Neural progenitor cell (in vitro differentiated cells): ENCODE measurements at regions not wholly inside any gene's neighbourhood (a gene's known extent, or its start where the extent isn't known, plus 50 kb on each side); places are given as distances from the start of the nearest gene placed in this dataset.
"Not testable (repeated sequence)": the region's sequence is repeated elsewhere in the genome, so short reads cannot be mapped to it uniquely, and the experiment has no call there.

Source experiments
- DNase-seq: peaks from one replicate; pipeline ENCODE4 v3.0.0-alpha.2; 2016; ENCODE audit warnings: low spot score
- H2AFZ ChIP-seq: fragments of 200-600 bp; sonication (generic); replicated peaks from 2 replicates; pipeline ENCODE4 v1.6.1; 2016; ENCODE audit warnings: antibody characterized with exemption
- H3F3A ChIP-seq: fragments of 200-600 bp; sonication (generic); 2 replicates; pipeline ENCODE4 v1.6.1; 2016; ENCODE audit warnings: antibody characterized with exemption, low read depth
- H3K27ac ChIP-seq: fragments of 200-600 bp; sonication (generic); 2 replicates; pipeline ENCODE4 v1.5.1; 2016; ENCODE audit warnings: mild to moderate bottlenecking
- H3K27me3 ChIP-seq: fragments of 200-600 bp; sonication (generic); 2 replicates; pipeline ENCODE4 v1.6.1; 2016; ENCODE audit warnings: mild to moderate bottlenecking, moderate library complexity
- H3K36me3 ChIP-seq: fragments of 200-600 bp; sonication (generic); 2 replicates; pipeline ENCODE4 v1.5.1; 2016
- H3K4me1 ChIP-seq: fragments of 200-600 bp; sonication (generic); 2 replicates; pipeline ENCODE4 v1.6.1; 2016; ENCODE audit warnings: mixed run types
- H3K4me2 ChIP-seq: fragments of 200-600 bp; sonication (generic); 2 replicates; pipeline ENCODE4 v1.6.1; 2016
- H3K4me3 ChIP-seq: fragments of 200-600 bp; sonication (generic); 2 replicates; pipeline ENCODE4 v1.5.1; 2016
- H3K79me2 ChIP-seq: fragments of 200-600 bp; sonication (generic); 2 replicates; pipeline ENCODE4 v1.6.1; 2016; ENCODE audit warnings: low read depth
- H3K9ac ChIP-seq: fragments of 200-600 bp; sonication (generic); 2 replicates; pipeline ENCODE4 v1.6.1; 2016
- H3K9me3 ChIP-seq: fragments of 200-600 bp; sonication (generic); 2 replicates; pipeline ENCODE4 v1.5.1; 2016; ENCODE audit warnings: low read depth
- H4K20me1 ChIP-seq: fragments of 200-600 bp; sonication (generic); 2 replicates; pipeline ENCODE4 v1.6.1; 2016; ENCODE audit warnings: low read depth
- H3K27ac Mint-ChIP-seq: 3 replicates; pipeline ENCODE4 v1.8.0; 2021; ENCODE audit warnings: mixed read lengths
- H3K27me3 Mint-ChIP-seq: 2 replicates; pipeline ENCODE4 v1.8.0; 2022; ENCODE audit warnings: low read depth, mild to moderate bottlenecking, inconsistent platforms, moderate library complexity, mixed read lengths; ENCODE audit not compliant: insufficient read depth
- H3K36me3 Mint-ChIP-seq: 3 replicates; pipeline ENCODE4 v1.8.0; 2021; ENCODE audit warnings: mixed read lengths
- H3K4me1 Mint-ChIP-seq: 3 replicates; pipeline ENCODE4 v1.8.0; 2021; ENCODE audit warnings: mixed read lengths
- H3K4me3 Mint-ChIP-seq: 3 replicates; pipeline ENCODE4 v1.8.0; 2021; ENCODE audit warnings: mild to moderate bottlenecking, moderate library complexity, mixed read lengths
- H3K9me3 Mint-ChIP-seq: 3 replicates; pipeline ENCODE4 v1.8.0; 2020; ENCODE audit warnings: mixed read lengths
- EZH2 ChIP-seq: fragments of 200-600 bp; sonication (generic); IDR thresholded peaks from 2 replicates; pipeline ENCODE4 v1.6.1; 2017; ENCODE audit warnings: antibody characterized with exemption, mild to moderate bottlenecking, moderate library complexity
- EZH2phosphoT487 ChIP-seq: fragments of 200-600 bp; sonication (generic); IDR thresholded peaks from 2 replicates; pipeline ENCODE4 v1.6.1; 2017; ENCODE audit warnings: antibody characterized with exemption
- TF ChIP-seq, protein P1 (sequence below): fragments of 200-600 bp; sonication (generic); IDR thresholded peaks from 2 replicates; pipeline ENCODE4 v1.5.1; 2017; ENCODE audit warnings: antibody characterized with exemption, mild to moderate bottlenecking

DNA sequence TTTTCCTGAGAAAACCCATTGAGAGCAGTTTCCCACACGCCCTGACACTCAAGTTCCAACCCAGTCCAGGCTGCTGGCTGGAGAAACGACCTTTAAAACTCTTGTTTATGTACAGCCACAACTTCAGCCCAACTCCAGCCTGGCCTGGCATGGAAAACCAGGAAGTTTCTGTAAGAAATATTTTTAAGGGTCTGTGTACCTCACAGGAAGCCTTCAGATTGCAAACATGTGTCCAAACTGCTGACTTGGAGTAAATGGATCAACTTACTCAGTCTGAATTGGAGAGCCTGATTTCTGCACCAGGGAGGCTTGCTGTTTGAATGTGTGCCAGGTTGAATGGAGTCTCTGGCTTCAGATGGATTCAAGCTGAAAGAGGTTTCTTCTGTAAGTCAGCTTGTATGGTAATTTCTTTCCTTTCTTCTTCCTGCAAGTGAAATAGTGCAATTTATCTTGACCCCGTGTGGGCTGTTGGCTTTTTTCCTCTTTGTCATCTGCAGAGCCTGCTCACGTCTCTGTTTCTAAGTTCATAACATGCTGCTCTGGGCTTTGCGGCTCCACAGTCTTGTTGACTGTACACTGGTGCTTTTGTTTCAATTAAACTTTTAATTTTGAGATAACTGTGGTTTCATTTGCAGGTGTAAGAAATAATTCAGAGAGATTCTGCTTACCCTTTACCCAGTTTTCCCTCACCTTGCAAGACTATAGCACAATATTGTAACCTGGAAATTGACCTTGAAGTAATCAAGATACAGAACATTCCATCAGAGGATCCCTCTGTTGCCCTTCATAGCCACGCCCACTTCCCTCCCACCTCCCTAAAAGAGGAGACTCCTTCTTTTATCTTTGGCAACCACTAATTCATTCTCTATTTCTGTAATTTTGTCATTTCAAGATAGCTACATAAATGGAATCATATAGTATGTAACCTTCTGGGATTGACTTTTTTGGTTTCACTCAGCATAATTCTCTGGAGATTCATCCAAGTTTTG lies 109.7 kb upstream of the PRMT8 start:
- Histone ChIP-seq H3K4me2 (no peak overlapping the region), H3F3A (no peaks in the 10 kb centered on the region), H3K79me2 (no peaks in the 10 kb centered on the region), H3K4me1 (no peaks in the 10 kb centered on the region), H3K27ac (no peak overlapping the region), H3K27me3 (no peaks in the 10 kb centered on the region), H3K9ac (no peak overlapping the region), H3K36me3 (no peaks in the 10 kb centered on the region), H3K9me3 (no peaks in the 10 kb centered on the region), H3K4me3 (no peak overlapping the region), H2AFZ (no peak overlapping the region), H4K20me1 (no peaks in the 10 kb centered on the region)
- no peak for TF ChIP-seq EZH2
- no peaks in the 10 kb centered on the region for H3K36me3 Mint-ChIP-seq
- H3K9me3 Mint-ChIP-seq = no peaks in the 10 kb centered on the region
- no peak overlapping the region for H3K4me3 Mint-ChIP-seq
- no peak for DNase-seq
- H3K27ac Mint-ChIP-seq = no peak overlapping the region
- peaks cover 8% of the 10 kb centered on the region for H3K4me1 Mint-ChIP-seq
- peaks cover 4% of the 10 kb centered on the region for H3K27me3 Mint-ChIP-seq

DNA sequence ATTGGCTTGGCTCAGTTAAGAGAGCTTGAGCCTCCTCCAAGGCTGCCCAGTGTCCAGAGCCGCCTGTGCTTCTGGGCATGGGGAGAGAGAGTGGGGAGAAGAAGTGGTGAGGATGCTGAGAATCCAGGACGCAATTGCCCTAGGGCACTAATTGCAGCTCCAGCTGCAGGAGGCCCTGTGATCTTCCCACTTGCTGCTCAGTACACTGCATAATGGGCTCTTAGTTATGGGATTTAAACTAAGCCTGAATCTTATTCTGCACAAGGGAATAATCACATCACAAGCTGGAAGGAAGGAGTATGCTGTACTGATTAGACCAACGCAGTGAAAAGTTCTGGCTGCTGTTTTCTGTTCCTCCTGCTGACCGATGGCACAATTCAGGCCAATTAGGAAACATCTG lies 101.0 kb upstream of the PRMT8 start:
- Histone ChIP-seq H3F3A (peaks cover 2% of the 10 kb centered on the region), H3K27ac (no peak overlapping the region), H4K20me1 (no peaks in the 10 kb centered on the region), H3K36me3 (no peaks in the 10 kb centered on the region), H3K4me2 (no peak overlapping the region), H3K9ac (no peak overlapping the region), H3K9me3 (no peaks in the 10 kb centered on the region), H3K4me1 (peaks cover 5% of the 10 kb centered on the region), H3K79me2 (no peaks in the 10 kb centered on the region), H2AFZ (no peak overlapping the region), H3K4me3 (no peak overlapping the region), H3K27me3 (peaks cover 9% of the 10 kb centered on the region)
- TF ChIP-seq EZH2phosphoT487 = no peak
- TF ChIP-seq, protein P1, sequence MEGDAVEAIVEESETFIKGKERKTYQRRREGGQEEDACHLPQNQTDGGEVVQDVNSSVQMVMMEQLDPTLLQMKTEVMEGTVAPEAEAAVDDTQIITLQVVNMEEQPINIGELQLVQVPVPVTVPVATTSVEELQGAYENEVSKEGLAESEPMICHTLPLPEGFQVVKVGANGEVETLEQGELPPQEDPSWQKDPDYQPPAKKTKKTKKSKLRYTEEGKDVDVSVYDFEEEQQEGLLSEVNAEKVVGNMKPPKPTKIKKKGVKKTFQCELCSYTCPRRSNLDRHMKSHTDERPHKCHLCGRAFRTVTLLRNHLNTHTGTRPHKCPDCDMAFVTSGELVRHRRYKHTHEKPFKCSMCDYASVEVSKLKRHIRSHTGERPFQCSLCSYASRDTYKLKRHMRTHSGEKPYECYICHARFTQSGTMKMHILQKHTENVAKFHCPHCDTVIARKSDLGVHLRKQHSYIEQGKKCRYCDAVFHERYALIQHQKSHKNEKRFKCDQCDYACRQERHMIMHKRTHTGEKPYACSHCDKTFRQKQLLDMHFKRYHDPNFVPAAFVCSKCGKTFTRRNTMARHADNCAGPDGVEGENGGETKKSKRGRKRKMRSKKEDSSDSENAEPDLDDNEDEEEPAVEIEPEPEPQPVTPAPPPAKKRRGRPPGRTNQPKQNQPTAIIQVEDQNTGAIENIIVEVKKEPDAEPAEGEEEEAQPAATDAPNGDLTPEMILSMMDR = no peak
- no peak for TF ChIP-seq EZH2
- H3K4me3 Mint-ChIP-seq = no peak overlapping the region
- no peaks in the 10 kb centered on the region for H3K36me3 Mint-ChIP-seq
- H3K4me1 Mint-ChIP-seq = peaks cover 4% of the 10 kb centered on the region
- no peak for DNase-seq
- H3K27me3 Mint-ChIP-seq = peaks cover 4% of the 10 kb centered on the region
- no peaks in the 10 kb centered on the region for H3K9me3 Mint-ChIP-seq
- H3K27ac Mint-ChIP-seq = no peak overlapping the region

DNA sequence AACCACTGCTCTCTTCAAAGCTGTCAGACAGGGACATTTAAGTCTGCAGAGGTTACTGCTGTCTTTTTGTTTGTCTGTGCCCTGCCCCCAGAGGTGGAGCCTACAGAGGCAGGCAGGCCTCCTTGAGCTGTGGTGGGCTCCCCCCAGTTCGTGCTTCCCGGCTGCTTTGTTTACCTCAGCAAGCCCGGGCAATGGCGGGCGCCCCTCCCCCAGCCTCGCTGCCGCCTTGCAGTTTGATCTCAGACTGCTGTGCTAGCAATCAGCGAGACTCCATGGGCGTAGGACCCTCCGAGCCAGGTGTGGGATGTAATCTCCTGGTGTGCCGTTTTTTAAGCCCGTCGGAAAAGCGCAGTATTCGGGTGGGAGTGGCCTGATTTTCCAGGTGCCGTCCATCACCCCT lies 93.4 kb upstream of the PRMT8 start:
- not testable (repeated sequence) for H3K4me1 ChIP-seq, H3F3A ChIP-seq, H3K27me3 ChIP-seq, H3K27ac Mint-ChIP-seq, DNase-seq, H3K9me3 ChIP-seq, H3K27ac ChIP-seq, H4K20me1 ChIP-seq, H3K4me1 Mint-ChIP-seq, H3K4me3 Mint-ChIP-seq, H3K79me2 ChIP-seq, H3K36me3 ChIP-seq, H3K9ac ChIP-seq, H3K27me3 Mint-ChIP-seq, H3K36me3 Mint-ChIP-seq
- H3K4me2 ChIP-seq = peak overlapping the region; percentile 52
- H3K4me3 ChIP-seq = peak overlapping the region; percentile 13
- H3K9me3 Mint-ChIP-seq = peaks cover 20% of the 10 kb centered on the region
- peak overlapping the region; percentile 93 for H2AFZ ChIP-seq

DNA sequence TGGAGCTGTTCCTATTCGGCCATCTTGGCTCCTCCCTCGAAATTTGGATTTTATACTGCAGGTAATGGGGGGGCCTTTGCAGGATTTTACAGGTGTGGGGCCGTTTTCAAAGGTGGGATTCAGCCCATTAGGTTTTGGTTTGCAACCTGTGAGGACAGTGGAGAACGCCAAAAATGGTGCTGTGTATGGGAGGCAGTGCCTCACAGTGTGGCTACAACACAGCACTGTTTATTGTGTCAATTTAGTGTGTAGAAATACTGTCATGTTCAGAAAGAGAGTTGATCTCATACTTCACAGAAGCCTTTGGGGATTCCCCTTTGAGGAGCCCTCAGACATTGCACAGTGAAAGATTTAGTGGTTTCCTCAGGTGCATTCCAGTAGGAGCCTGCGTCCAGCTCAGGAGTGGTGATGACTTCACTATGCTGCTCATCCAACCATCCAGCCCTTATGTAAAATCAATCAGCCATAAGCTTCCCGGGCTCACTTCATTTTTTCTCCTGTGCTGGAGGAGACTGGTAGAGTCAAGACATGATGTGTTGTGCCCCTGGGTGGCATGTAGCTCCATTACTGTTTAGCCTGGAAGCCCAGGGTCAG lies 92.7 kb upstream of the PRMT8 start:
- Mint-ChIP-seq H3K9me3 (peaks cover 25% of the 10 kb centered on the region), H3K27me3 (peaks cover 2% of the 10 kb centered on the region), H3K4me1 (peaks cover 5% of the 10 kb centered on the region), H3K4me3 (no peak overlapping the region), H3K36me3 (no peaks in the 10 kb centered on the region), H3K27ac (no peak overlapping the region)
- Histone ChIP-seq H3K4me1 (no peaks in the 10 kb centered on the region), H2AFZ (peak overlapping the region; percentile 93), H3K4me3 (peak overlapping the region; percentile 13), H3K27ac (no peak overlapping the region), H3K36me3 (no peaks in the 10 kb centered on the region), H3K4me2 (peak overlapping the region; percentile 52), H4K20me1 (no peaks in the 10 kb centered on the region), H3K79me2 (no peaks in the 10 kb centered on the region), H3K27me3 (no peaks in the 10 kb centered on the region), H3K9me3 (no peaks in the 10 kb centered on the region), H3F3A (no peaks in the 10 kb centered on the region), H3K9ac (no peak overlapping the region)
- TF ChIP-seq EZH2phosphoT487 (no peak), EZH2 (no peak)
- TF ChIP-seq, protein P1 = no peak
- DNase-seq = no peak
